ENCODE measurements at regions not wholly inside any gene's neighbourhood (a gene's known extent, or its start where the extent isn't known, plus 50 kb on each side); places are given as distances from the start of the nearest gene placed in this dataset.

DNA sequence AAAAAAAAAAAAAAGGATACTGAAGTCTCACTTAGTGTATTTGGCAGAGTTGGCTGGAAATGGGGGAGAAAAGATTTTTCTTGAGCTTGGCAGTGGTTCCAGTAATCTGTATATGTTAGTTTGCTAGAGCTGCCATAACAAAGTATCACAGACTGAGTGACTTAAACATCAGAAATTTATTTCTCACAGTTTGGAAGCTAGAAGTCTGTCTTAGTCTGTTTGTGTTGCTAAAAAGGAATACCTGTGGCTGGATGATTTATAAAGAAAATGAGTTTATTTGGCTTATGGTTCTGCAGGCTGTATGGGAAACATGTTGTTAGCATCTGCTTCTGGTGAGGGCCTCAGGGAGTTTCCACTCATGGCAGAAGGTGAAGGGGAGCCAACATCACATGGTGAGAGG is 89.6 kb upstream of the CEP78 start:
- Mint-ChIP-seq H3K4me1 (0 out of 4 replicates have a peak, but pooled peaks cover 0 to 4% of the 10 kb centered on the region in 2 experiments), H3K9me3 (peaks cover 14 to 18% of the 10 kb centered on the region in 2 experiments), H3K4me3 (no peak overlapping the region; a peak in 1 of 5 replicates), H3K27ac (no peak overlapping the region), H3K27me3 (ENCODE audit: low read depth) (no peaks in the 10 kb centered on the region; the same call in 1 of the 2 replicates), H3K36me3 (ENCODE audit: insufficient read depth in 1 of 3, low read depth in 3 of 3) (peaks cover 10 to 13% (median 11%) of the 10 kb centered on the region in 3 experiments; a peak in 6 of 7 replicates)
- no peak overlapping the region for H2AK5ac ChIP-seq (ENCODE audit: insufficient read length, low read length)
- no peak overlapping the region for H3K14ac ChIP-seq (ENCODE audit: insufficient read depth, low read length)
- no peak overlapping the region for H3K18ac ChIP-seq (ENCODE audit: insufficient read length, low read depth, low read length)
- no peak overlapping the region for H3K23ac ChIP-seq (ENCODE audit: insufficient read length, low read depth, low read length)
- no peak overlapping the region for H2AFZ ChIP-seq (ENCODE audit: low read length)
- no peak overlapping the region for H4K91ac ChIP-seq (ENCODE audit: insufficient read length, low read depth, low read length)
- H4K5ac ChIP-seq (ENCODE audit: insufficient read length, low read depth, low read length) = no peak overlapping the region
- H3K27me3 ChIP-seq (ENCODE audit: insufficient read depth, low read length) = no peaks in the 10 kb centered on the region
- H3K79me1 ChIP-seq (ENCODE audit: insufficient read depth, low read depth, low read length, poor library complexity, severe bottlenecking) = no peaks in the 10 kb centered on the region
- H3T11ph ChIP-seq (ENCODE audit: low read length) = no peak overlapping the region
- no peak overlapping the region for H2BK15ac ChIP-seq (ENCODE audit: low read depth, low read length)
- H2BK5ac ChIP-seq (ENCODE audit: insufficient read length, low read length) = no peak overlapping the region
- no peak overlapping the region for H3K56ac ChIP-seq (ENCODE audit: insufficient read length, low read depth, low read length)
- H2BK12ac ChIP-seq (ENCODE audit: insufficient read length, low read depth, low read length) = no peak overlapping the region
- no peak for DNase-seq
- no peaks in the 10 kb centered on the region for H3K4me1 ChIP-seq (ENCODE audit: insufficient read depth, low read length)
- no peak overlapping the region for H3K4me2 ChIP-seq (ENCODE audit: insufficient read depth, insufficient read length, low read length)
- no peaks in the 10 kb centered on the region for H4K20me1 ChIP-seq (ENCODE audit: control insufficient read depth, insufficient read depth, insufficient read length)
- no peaks in the 10 kb centered on the region for H3K79me2 ChIP-seq (ENCODE audit: insufficient read depth, low read length)
- H3K27ac ChIP-seq (ENCODE audit: insufficient read length, low read depth, low read length) = no peak overlapping the region
- H2BK20ac ChIP-seq (ENCODE audit: low read depth, low read length, poor library complexity, severe bottlenecking) = no peak overlapping the region
- no peaks in the 10 kb centered on the region for H3K9me3 ChIP-seq (ENCODE audit: control insufficient read depth, low read depth, low read length)
- no peak overlapping the region for H4K8ac ChIP-seq (replicated peaks; ENCODE audit: insufficient read length, low read depth, low read length)
- H3K23me2 ChIP-seq (ENCODE audit: insufficient read length, low read depth, low read length, poor library complexity, severe bottlenecking) = no peaks in the 10 kb centered on the region
- no peak for TF ChIP-seq CTCF (conservative IDR thresholded peaks at IDR 0.05)
- no peak overlapping the region for H3K4ac ChIP-seq (ENCODE audit: low read depth, low read length)
- no peak overlapping the region for H3K9ac ChIP-seq (ENCODE audit: extremely low read depth, insufficient read length, low read length)
- no peak overlapping the region for H2BK120ac ChIP-seq (ENCODE audit: low read depth, low read length, poor library complexity, severe bottlenecking)

All from H9 (cell line).